GM18868 (cell line): ENCODE measurements at regions not wholly inside any gene's neighbourhood (a gene's known extent, or its start where the extent isn't known, plus 50 kb on each side); places are given as distances from the start of the nearest gene placed in this dataset.

Source experiments
- ATAC-seq: cut with Tn5 transposase; IDR thresholded peaks from one replicate; pipeline ENCODE4 v1.9.1; 2021; ENCODE audit warnings: mild to moderate bottlenecking, moderate library complexity; ENCODE audit not compliant: unreplicated experiment

DNA sequence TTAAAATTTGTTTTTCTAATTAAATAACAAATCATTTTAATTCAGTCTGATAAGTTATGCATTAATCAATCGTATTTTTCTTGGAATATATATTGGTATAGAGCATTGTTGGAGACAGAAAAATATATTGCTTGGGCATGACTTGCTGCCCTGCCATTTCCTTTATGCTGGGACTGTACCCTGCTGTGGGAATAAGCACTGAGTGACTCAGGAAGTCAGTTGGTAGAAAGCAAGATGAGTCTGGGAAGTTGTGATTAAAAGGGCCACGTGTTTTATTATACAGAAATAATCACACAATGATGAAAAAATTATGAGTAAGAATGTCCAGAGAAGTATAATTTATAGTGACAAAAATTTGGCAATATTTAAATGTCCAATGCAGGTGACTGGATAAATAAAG lies 139.5 kb downstream of the KIF18A start:
- ATAC-seq: no peak

DNA sequence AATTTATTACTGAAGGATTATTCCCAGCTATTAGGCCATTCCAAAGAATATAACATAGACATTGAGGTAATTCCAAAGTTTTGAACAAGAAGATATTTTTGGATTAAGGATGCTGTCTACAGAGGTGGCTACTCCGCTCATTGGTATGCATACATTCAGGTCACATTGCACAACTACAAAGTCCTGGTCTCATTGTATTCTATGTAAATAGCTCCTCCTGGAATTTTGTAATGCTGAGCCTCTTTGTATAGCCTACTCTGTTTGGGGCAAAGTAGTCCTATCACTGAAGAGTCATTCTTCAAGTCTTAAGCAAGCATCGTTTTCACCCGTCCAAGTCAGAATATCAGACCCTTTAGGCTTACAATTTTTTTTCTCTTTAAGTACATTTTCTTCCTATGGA lies 142.4 kb downstream of the KIF18A start:
- no peak for ATAC-seq

DNA sequence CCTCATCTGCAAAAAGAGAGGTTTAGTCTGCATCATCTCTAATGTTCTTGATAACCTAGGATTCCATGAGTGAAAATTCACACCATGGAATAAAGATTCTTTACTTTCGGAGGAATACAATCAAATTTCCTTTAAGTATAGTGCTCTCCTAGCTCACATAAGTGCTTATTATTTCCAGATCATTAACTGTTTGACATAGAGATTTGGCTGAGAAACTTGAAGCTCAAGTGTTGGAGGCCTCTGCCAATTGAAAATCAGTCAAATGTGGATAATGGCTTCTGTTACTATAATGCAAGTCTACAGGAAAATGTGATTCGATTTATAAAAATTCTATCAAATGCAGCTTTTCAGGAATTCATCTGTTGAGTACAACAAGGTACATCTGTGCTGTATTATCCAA lies 144.6 kb downstream of the KIF18A start:
- no peak for ATAC-seq

DNA sequence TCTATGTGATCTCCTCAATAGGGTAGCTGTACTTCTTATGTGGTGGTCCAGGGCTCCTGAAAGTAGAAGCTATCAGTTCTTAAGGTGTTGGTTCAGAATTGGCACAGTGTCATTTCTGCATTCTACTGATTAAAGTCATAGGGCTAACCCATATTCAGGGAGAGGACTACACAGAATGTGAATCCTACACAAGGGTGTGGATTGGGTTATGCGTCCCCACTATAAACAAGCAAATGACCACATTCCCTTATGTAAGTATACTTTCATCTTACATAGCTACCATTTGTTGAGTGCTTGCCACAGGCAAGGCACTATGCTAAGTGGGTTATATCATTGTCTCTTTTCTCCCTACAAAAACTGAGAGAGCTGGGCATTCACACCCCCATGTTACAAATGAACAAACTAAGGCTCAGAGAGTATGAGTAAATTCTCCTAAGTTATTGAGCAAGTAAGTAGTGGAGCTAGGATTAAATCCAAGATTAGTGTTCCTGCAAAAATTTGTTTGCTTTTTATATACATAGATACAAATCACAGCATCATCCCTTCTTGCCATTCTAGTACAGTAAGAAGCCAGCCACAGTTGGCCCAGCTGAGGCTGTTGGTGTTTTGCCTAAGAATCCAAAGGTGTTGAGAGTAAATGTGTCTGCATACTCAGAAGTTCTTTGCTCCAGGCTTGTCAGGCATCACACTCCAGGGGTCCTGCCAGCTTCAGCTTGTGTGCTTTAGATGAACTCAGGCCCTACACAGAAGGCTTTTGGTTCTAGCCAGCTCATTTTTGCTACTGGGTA lies 157.8 kb downstream of the KIF18A start:
- ATAC-seq: no peak

GRCh38 chr11:27945348-27945747 lies 162.6 kb downstream of the KIF18A start:
- no peak for ATAC-seq

GRCh38 chr11:27938011-27938410 lies 169.9 kb downstream of the KIF18A start:
- ATAC-seq: no peak

DNA sequence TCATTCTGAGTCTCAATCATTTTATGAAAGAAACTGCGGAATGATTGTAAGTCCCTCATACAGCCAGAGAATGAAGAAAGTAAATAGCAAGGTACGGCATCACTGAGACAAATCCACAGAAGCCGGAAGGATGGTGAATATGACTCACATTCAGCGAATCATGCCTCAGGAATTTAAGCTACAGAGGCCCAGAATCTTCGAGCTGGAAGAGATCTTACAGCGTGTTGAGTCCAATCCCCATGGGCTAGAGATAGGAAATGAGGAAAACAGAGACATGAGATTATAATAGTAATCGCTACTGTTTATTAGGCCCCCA lies 173.2 kb downstream of the KIF18A start:
- no peak for ATAC-seq

DNA sequence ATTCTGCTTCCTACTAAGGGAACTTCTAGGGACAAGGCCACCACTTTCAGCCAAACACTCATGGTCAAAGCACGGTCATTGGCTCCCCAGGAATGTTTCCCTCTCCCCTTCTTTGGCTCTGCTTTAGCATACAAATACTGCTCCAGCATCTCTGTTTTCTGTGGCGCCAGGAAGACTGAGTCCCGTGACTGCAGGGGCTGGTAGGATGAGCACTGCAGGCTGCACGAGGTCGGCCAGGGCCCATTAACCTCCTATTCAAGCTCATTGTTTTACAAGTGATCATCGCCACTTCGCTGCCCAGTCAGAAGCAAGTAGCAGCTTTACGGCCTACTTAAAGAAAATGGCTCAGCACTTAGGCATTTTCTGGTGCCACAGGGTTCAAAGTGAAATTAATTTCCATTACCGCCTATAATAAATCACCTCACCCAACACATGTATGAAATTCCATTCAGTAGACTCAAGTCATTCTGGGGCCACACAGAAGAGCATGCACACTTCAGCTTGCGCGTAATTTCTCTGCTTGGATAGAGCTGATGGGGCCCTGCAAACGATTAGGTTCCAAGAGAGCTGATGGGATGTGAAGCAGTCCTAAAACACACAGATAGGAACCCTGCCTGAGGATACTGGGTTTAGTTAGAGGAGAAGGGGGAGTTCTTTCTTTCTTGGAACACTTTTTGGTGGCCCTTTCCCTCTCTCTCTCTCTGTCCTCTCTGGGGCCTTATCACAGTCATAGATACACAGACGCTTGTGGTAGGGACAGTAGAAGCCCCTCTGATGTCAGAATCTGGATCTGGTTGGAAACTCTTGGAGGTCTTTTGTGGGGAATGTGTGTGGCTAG lies 173.7 kb downstream of the KIF18A start:
- no peak for ATAC-seq

DNA sequence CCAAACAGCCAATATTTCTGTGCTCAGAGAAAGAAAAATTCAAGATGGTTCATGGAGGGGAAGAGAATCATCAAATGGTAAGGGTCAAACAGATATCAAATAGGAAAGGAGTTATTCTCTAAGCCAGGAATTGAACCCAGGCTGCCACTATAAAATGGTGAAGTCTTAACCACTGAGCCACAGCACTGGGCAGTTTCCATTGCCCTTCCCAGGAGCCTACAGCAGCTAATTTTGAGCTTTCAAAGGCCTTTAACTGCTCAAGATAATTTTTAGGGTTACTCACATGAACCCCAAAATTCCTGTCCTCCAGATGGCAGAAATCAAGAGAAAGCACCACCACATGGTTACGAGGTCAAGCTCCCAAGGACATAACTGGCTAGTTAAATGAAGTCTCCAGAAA lies 176.2 kb downstream of the KIF18A start:
- ATAC-seq: no peak

GRCh38 chr11:27930946-27931345 lies 177.0 kb downstream of the KIF18A start:
- ATAC-seq: no peak

- ATAC-seq: no peak
These were observed 179.1 kb downstream of the KIF18A start for GRCh38 chr11:27928809-27929208.

DNA sequence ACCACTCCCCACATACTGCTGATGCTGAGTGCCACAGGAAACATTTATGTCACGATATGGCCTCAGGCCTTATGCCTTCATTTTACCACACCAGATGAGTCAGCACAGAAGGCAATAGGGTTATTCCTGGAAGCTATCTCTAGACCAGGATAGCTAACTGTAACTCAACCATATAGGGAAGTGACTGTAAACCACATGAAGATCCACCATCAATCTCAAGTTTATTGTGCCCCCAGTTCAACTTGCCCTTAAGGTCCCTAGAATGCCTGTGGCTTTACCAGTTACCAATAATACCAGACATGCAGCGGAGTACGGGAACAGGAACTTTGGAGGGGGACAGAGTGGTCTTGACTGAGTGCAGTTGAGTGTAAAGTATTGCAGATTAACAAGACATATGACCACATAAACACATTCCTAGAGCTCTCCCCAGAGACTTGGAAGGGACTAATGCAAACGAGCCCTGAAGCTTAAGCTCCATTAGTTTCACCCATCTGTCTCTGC lies 180.9 kb downstream of the KIF18A start:
- no peak for ATAC-seq

DNA sequence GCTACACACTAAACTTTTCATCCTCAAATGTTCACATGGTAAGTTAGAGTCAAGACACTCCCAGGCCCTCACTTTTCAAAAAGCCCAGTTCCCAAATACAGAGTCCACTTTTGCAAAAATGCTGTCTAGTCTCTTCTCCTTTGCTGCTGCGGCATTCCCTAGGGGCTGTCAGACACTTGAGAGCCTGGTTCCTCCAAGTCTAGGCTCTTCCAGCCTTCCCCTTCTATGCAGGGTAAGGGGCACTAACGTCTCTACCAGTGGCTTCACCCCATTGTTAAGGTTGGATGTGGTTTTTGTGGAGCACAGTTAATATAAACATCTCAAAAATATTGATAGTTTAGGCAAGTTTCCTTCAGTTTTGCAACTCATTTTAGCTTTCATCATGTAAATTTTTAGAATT lies 181.5 kb downstream of the KIF18A start:
- ATAC-seq: no peak

GRCh38 chr11:27921472-27921871 lies 186.5 kb downstream of the KIF18A start:
- ATAC-seq: no peak

DNA sequence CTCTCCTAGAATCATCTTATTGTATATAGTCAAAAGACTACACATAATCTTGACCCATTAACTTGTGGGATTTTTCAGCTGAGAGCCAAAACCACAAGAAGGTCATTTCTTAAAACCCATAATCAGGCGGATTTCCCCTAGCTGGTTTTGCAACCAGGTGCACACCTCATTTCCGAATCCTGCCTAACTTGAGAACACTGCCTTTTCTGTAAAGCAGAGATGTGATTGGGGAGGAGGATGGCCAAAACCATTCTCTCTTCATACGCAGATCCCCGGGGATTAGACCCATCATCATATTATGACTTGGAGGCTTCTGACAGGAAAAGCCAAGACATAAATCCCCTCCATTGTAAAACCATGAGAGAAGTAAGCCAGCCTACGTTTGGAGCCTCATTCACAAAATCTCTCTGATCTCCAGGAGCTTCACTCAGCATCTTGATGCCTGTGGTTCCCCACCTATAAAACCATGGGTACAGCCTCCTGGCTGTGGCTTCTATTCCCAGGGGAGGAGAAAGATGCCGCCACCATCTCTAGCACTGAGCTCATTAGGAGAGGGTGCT lies 191.3 kb downstream of the KIF18A start:
- ATAC-seq: peak; percentile 87

- ATAC-seq: no peak
These were observed 193.9 kb downstream of the KIF18A start for GRCh38 chr11:27914080-27914479.

- ATAC-seq: no peak
These were observed 194.3 kb downstream of the KIF18A start for GRCh38 chr11:27913650-27914049.

- no peak for ATAC-seq
These were observed 195.0 kb downstream of the KIF18A start for GRCh38 chr11:27912916-27913315.

DNA sequence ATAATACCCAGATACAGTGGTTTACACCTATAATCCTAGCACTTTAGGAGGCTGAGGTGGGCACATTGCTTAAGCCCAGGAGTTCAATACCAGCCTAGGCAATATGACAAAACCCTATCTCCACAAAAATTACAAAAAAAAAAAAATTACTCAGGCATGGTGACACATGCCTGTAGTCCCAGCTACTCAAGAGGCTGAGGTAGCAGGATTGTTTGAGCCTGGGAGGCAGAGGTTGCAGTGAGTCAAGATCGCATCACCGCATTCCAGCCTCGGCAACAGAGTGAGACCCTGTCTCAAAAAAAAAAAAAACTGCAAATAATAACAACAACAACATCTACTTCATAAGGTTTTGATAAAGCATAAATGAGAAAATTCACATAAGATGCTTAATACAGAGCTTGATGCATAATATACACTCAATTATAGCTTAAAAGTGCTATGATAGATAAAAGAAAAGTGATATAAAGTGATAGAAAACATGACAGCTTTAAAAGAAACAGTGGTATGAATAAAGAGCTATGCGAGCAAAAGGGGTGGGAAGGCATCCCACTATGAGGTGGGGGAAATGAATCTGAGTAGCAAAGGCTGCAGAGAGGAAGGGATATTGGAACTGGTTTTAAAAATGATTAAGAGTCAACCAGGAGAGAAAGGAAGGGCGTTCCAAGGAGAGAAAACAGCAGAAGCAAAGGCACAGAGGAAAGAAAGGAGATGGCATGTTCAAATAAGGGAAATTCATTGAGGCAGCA lies 197.6 kb downstream of the KIF18A start:
- ATAC-seq: no peak

DNA sequence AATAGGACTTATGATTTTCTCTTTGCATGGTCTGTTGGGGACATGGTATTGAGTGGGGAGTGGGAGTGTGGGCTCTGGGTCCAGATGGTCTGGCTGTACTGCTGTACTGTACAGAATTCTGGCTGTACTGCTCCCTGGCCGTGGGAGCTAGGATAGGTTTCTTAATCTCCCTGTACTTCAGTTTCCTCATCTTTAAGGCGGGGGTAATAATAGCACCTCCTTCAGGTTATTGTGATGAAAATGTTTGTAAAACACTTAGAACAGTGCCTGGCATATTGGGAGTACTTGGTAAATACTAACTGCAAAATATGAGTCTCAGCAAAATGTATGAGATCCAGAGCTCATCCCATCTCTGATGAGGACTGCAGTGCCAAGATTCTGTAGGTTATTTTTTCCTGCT lies 198.6 kb downstream of the KIF18A start:
- no peak for ATAC-seq

DNA sequence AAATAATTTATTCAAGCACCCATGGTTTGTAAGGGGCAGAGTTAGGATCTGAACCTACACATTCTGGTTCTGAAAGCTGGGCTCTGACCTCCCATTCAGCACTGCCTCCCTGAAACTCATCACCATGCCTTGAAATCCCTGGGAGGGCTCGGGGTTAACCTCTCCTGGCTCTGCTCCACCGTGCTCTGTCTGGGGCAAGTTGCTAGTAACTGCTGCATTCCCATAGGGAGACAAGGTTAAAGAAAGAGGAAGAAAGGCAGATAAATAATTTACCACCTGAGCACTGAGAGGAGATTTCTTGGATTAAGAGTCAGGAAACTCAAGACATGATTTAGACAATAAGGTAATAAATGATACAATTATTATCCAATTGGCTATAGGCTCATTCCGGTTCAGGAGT lies 199.3 kb downstream of the KIF18A start:
- ATAC-seq: no peak
